ENCODE measurements at regions not wholly inside any gene's neighbourhood (a gene's known extent, or its start where the extent isn't known, plus 50 kb on each side); places are given as distances from the start of the nearest gene placed in this dataset.

- TF ChIP-seq POLR2A (IDR thresholded peaks at IDR 0.05): no peak
- TF ChIP-seq CTCF (IDR thresholded peaks at IDR 0.05): no peak
- TF ChIP-seq EP300 (IDR thresholded peaks at IDR 0.05): no peak
Observed at GRCh38 chr5:158543539-158544387, 556.0 kb downstream of the EBF1 start.
